K562 (cell line): ENCODE measurements at regions not wholly inside any gene's neighbourhood (a gene's known extent, or its start where the extent isn't known, plus 50 kb on each side); places are given as distances from the start of the nearest gene placed in this dataset.

ENCODE experiments used
- CHD4 ChIP-seq: fragments of 200-600 bp; sonication (generic); IDR thresholded peaks from 3 replicates; pipeline ENCODE4 v1.6.1; 2012; ENCODE audit warnings: low read depth, mild to moderate bottlenecking, mixed read lengths, low read length, inconsistent platforms; ENCODE audit not compliant: insufficient read depth, insufficient replicate concordance, poor library complexity, severe bottlenecking
- GABPA ChIP-seq: fragments of 200-800 bp; sonication (Bioruptor generic); conservative IDR thresholded peaks from 2 replicates; pipeline ENCODE4 v1.6.1; 2016; ENCODE audit warnings: low read depth, missing genetic modification characterization, missing compliant biosample characterization
- NR1H2 ChIP-seq: sonication (generic); formaldehyde crosslinking; IDR thresholded peaks from 2 replicates; pipeline ENCODE4 v1.4.0; 2020; ENCODE audit warnings: mild to moderate bottlenecking, missing genetic modification reagents
- POLR2A ChIP-seq: fragments of 450-650 bp; conservative IDR thresholded peaks from 2 replicates; pipeline ENCODE4 v1.6.1; 2016
- POU5F1 ChIP-seq: fragments of 150-350 bp; IDR thresholded peaks from 2 replicates; pipeline ENCODE4 v1.6.1; 2014; ENCODE audit warnings: borderline replicate concordance, low read length, low read depth, mild to moderate bottlenecking; ENCODE audit not compliant: partially characterized antibody
- USF2 ChIP-seq: sonication (generic); formaldehyde crosslinking; IDR thresholded peaks from 2 replicates; pipeline ENCODE4 v1.5.0; 2020; ENCODE audit warnings: missing genetic modification reagents

DNA sequence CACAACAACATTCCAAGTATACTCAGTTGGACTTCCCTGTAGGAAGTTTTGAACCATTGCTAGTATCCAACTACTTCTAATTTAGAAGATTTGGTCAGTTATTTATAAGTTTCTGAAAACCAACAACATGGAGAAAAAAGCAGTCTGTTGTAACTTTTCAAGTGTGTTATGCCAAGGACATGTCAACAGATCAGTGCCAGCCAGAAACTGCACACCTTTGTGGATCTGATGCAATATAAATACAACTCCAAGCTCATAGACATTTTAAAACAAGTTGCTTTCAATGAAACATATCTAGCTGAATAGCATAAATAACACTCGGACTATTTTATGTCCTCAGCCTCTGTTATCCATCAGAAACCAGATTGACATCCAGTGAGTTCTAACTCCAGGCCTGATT, 58.3 kb upstream of the CARMIL1 start:
- TF ChIP-seq USF2 (CRISPR knock-in tag) (no peak), POLR2A (no peak), NR1H2 (CRISPR knock-in tag) (no peak), POU5F1 (no peak), GABPA (tag) (no peak), CHD4 (no peak)
